ENCODE measurements at regions not wholly inside any gene's neighbourhood (a gene's known extent, or its start where the extent isn't known, plus 50 kb on each side); places are given as distances from the start of the nearest gene placed in this dataset.
"Not testable (repeated sequence)": the region's sequence is repeated elsewhere in the genome, so short reads cannot be mapped to it uniquely, and the experiment has no call there.

GRCh38 chrX:142502441-142502840 lies 297.4 kb upstream of the MAGEC2 start:
- Histone ChIP-seq H3K9me3 (ENCODE audit: control insufficient read depth, insufficient read depth, low read length) (peaks cover 20% of the 10 kb centered on the region), H3K27ac (ENCODE audit: low read depth, low read length) (no peak overlapping the region), H3K4me1 (ENCODE audit: control insufficient read depth, insufficient read depth, low read length) (peaks cover 11% of the 10 kb centered on the region; the same call in 1 of the 2 replicates), H3K27me3 (ENCODE audit: control insufficient read depth, insufficient read depth, low read length) (no peaks in the 10 kb centered on the region), H3K4me3 (ENCODE audit: low read depth, low read length) (no peak overlapping the region), H3K36me3 (ENCODE audit: control insufficient read depth, insufficient read depth, low read length) (no peaks in the 10 kb centered on the region), H3K9ac (ENCODE audit: low read depth, low read length) (no peak overlapping the region)

DNA sequence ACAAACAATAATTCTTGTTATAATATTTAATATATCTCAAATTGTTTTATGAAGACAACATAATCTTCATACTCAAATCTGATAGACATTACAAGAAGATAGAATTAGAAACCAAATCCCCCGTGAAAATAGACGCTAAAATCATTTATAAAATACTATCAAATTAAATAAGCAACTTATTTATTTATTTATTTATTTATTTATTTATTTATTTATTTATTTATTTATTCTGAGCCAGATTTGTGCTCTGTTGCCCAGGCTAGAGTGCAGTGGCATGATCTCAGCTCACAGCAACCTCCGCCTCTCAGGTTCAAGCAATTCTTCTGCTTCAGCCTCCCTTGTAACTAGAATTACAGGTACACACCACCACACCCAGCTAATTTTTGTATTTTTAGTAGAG lies 294.9 kb upstream of the MAGEC2 start:
- Histone ChIP-seq H3K4me1 (ENCODE audit: control insufficient read depth, insufficient read depth, low read length) (peaks cover 10% of the 10 kb centered on the region; the same call in 1 of the 2 replicates), H3K27me3 (ENCODE audit: control insufficient read depth, insufficient read depth, low read length) (no peaks in the 10 kb centered on the region), H3K4me3 (ENCODE audit: low read depth, low read length) (no peak overlapping the region)

DNA sequence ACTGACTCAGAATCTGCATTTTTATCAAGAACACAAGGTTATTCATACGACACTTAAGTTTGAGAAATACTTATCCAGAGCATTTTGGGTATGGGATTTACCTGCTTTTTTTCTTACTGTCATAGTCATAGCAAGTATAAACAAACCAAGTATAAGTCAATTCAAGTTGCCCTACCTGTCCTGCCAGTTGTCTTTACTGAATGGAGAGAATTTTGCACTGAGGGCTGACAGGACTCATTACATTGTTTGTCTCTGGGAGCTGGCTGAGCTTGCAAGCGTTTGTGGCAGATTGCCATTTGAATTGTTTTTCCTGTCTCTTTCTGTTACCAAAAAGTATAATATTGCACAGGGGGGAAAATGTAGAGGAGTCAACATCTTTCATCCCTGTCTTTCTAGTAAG lies 278.9 kb upstream of the MAGEC2 start:
- H3K27me3 ChIP-seq (ENCODE audit: control insufficient read depth, insufficient read depth, low read length) = no peaks in the 10 kb centered on the region
- no peaks in the 10 kb centered on the region for H3K4me1 ChIP-seq (ENCODE audit: control insufficient read depth, insufficient read depth, low read length)
- H3K4me3 ChIP-seq (ENCODE audit: low read depth, low read length) = no peak overlapping the region
- no peak overlapping the region for H3K9ac ChIP-seq (ENCODE audit: low read depth, low read length)
- H3K9me3 ChIP-seq (ENCODE audit: control insufficient read depth, insufficient read depth, low read length) = peaks cover 7% of the 10 kb centered on the region; the same call in 1 of the 2 replicates
- no peak overlapping the region for H3K27ac ChIP-seq (ENCODE audit: low read depth, low read length)
- no peaks in the 10 kb centered on the region for H3K36me3 ChIP-seq (ENCODE audit: control insufficient read depth, insufficient read depth, low read length)

More for the DNA sequence above, 294.9 kb upstream of the MAGEC2 start:
- H3K27ac ChIP-seq (ENCODE audit: low read depth, low read length) = no peak overlapping the region
- no peak overlapping the region for H3K9ac ChIP-seq (ENCODE audit: low read depth, low read length)
- H3K9me3 ChIP-seq (ENCODE audit: control insufficient read depth, insufficient read depth, low read length) = peaks cover 20% of the 10 kb centered on the region
- no peaks in the 10 kb centered on the region for H3K36me3 ChIP-seq (ENCODE audit: control insufficient read depth, insufficient read depth, low read length)

- Histone ChIP-seq H3K36me3 (ENCODE audit: control insufficient read depth, insufficient read depth, low read length) (no peaks in the 10 kb centered on the region), H3K27ac (ENCODE audit: low read depth, low read length) (no peak overlapping the region), H3K27me3 (ENCODE audit: control insufficient read depth, insufficient read depth, low read length) (no peaks in the 10 kb centered on the region), H3K4me3 (ENCODE audit: low read depth, low read length) (no peak overlapping the region), H3K9me3 (ENCODE audit: control insufficient read depth, insufficient read depth, low read length) (peaks cover 21% of the 10 kb centered on the region; the same call in 1 of the 2 replicates), H3K4me1 (ENCODE audit: control insufficient read depth, insufficient read depth, low read length) (no peaks in the 10 kb centered on the region), H3K9ac (ENCODE audit: low read depth, low read length) (no peak overlapping the region)
Measured at GRCh38 chrX:142446349-142446748, 241.3 kb upstream of the MAGEC2 start.

DNA sequence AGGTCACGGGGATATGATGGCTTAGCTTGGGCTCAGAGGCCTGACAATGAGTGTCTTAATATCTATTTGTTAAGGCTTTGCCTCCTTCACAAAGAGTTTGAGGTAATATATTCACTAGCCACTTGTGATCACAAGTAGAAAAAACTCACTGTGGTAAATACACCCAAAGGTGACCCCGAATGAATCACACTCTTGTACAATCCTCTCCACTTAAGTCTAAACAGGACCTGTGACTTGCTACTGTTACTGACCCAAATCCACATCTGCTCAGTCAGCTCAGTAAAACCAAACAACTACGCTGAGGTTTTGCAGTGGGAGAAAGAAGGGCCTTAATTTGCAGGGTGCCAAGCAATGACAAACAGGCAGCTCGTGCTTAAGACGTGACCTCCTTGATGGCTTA lies 223.8 kb upstream of the MAGEC2 start:
- no peaks in the 10 kb centered on the region for H3K36me3 ChIP-seq (ENCODE audit: control insufficient read depth, insufficient read depth, low read length)
- no peaks in the 10 kb centered on the region for H3K4me1 ChIP-seq (ENCODE audit: control insufficient read depth, insufficient read depth, low read length)
- H3K27me3 ChIP-seq (ENCODE audit: control insufficient read depth, insufficient read depth, low read length) = no peaks in the 10 kb centered on the region
- no peak overlapping the region for H3K27ac ChIP-seq (ENCODE audit: low read depth, low read length)
- no peak overlapping the region for H3K4me3 ChIP-seq (ENCODE audit: low read depth, low read length)
- H3K9me3 ChIP-seq (ENCODE audit: control insufficient read depth, insufficient read depth, low read length) = peaks cover 45% of the 10 kb centered on the region
- H3K9ac ChIP-seq (ENCODE audit: low read depth, low read length) = no peak overlapping the region

DNA sequence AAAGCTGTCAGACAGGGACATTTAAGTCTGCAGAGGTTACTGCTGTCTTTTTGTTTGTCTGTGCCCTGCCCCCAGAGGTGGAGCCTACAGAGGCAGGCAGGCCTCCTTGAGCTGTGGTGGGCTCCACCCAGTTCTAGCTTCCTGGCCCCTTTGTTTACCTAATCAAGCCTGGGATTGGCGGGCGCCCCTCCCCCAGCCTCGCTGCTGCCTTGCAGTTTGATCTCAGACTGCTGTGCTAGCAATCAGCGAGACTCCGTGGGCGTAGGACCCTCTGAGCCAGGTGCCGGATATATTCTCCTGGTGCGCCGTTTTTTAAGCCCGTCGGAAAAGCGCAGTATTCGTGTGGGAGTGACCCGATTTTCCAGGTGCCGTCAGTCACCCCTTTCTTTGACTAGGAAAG lies 185.9 kb upstream of the MAGEC2 start:
- H3K27ac ChIP-seq (ENCODE audit: low read depth, low read length); H3K4me3 ChIP-seq (ENCODE audit: low read depth, low read length); H3K9ac ChIP-seq (ENCODE audit: low read depth, low read length); H3K36me3 ChIP-seq (ENCODE audit: control insufficient read depth, insufficient read depth, low read length); H3K27me3 ChIP-seq (ENCODE audit: control insufficient read depth, insufficient read depth, low read length): not testable (repeated sequence)
- H3K9me3 ChIP-seq (ENCODE audit: control insufficient read depth, insufficient read depth, low read length) = peaks cover 18% of the 10 kb centered on the region; the same call in 1 of the 2 replicates
- H3K4me1 ChIP-seq (ENCODE audit: control insufficient read depth, insufficient read depth, low read length) = peaks cover 11% of the 10 kb centered on the region; the same call in 1 of the 2 replicates

DNA sequence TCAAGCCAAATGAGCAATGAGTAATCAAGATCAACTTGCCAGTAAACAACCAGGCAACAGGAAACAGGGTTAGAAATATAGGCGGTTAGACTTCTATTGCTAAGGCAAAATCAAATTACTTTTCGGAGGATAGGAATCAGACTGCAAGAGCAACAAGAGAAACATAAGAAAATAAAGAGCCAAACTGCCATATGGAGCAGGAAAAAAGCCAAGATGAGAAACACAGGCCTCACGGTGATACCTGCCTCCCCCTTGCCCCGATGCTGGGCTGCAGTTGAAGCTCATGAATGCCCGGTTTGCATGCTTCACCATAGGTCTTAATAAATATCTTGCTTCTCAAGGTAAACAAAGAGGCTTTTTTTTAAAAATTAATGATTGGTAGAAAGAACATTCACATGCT lies 158.4 kb upstream of the MAGEC2 start:
- Histone ChIP-seq H3K27me3 (ENCODE audit: control insufficient read depth, insufficient read depth, low read length) (no peaks in the 10 kb centered on the region), H3K4me1 (ENCODE audit: control insufficient read depth, insufficient read depth, low read length) (no peaks in the 10 kb centered on the region), H3K36me3 (ENCODE audit: control insufficient read depth, insufficient read depth, low read length) (no peaks in the 10 kb centered on the region), H3K4me3 (ENCODE audit: low read depth, low read length) (no peak overlapping the region), H3K27ac (ENCODE audit: low read depth, low read length) (no peak overlapping the region), H3K9ac (ENCODE audit: low read depth, low read length) (no peak overlapping the region), H3K9me3 (ENCODE audit: control insufficient read depth, insufficient read depth, low read length) (peaks cover 12% of the 10 kb centered on the region)

GRCh38 chrX:142359331-142359730 lies 154.2 kb upstream of the MAGEC2 start:
- no peaks in the 10 kb centered on the region for H3K36me3 ChIP-seq (ENCODE audit: control insufficient read depth, insufficient read depth, low read length)
- no peaks in the 10 kb centered on the region for H3K4me1 ChIP-seq (ENCODE audit: control insufficient read depth, insufficient read depth, low read length)
- no peaks in the 10 kb centered on the region for H3K27me3 ChIP-seq (ENCODE audit: control insufficient read depth, insufficient read depth, low read length)
- H3K27ac ChIP-seq (ENCODE audit: low read depth, low read length) = no peak overlapping the region
- peaks cover 8% of the 10 kb centered on the region for H3K9me3 ChIP-seq (ENCODE audit: control insufficient read depth, insufficient read depth, low read length)
- H3K9ac ChIP-seq (ENCODE audit: low read depth, low read length) = no peak overlapping the region
- H3K4me3 ChIP-seq (ENCODE audit: low read depth, low read length) = no peak overlapping the region

DNA sequence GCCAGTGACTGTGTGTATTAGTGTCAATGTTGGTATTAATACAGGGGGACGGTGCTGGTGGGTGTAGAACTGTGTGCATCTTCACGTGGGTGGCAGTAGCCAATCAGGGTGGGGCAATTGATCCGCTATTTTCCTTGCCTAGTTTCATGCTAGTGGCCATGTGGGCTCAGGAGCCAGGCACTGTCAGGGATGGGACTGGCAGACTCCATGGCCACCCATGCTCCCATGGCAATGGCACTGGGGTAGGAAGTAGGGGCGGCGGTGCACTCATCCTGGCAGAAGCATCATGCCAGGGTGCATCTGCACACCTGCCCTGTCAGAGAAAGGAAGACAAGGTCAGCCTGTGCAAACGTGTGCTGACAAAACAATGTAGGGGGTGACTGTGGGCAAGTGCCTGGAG lies 122.1 kb upstream of the MAGEC2 start:
- Histone ChIP-seq H3K27ac (ENCODE audit: low read depth, low read length) (no peak overlapping the region), H3K9ac (ENCODE audit: low read depth, low read length) (no peak overlapping the region), H3K36me3 (ENCODE audit: control insufficient read depth, insufficient read depth, low read length) (no peaks in the 10 kb centered on the region), H3K4me3 (ENCODE audit: low read depth, low read length) (no peak overlapping the region), H3K4me1 (ENCODE audit: control insufficient read depth, insufficient read depth, low read length) (no peaks in the 10 kb centered on the region), H3K27me3 (ENCODE audit: control insufficient read depth, insufficient read depth, low read length) (no peaks in the 10 kb centered on the region), H3K9me3 (ENCODE audit: control insufficient read depth, insufficient read depth, low read length) (peaks cover 18% of the 10 kb centered on the region)

DNA sequence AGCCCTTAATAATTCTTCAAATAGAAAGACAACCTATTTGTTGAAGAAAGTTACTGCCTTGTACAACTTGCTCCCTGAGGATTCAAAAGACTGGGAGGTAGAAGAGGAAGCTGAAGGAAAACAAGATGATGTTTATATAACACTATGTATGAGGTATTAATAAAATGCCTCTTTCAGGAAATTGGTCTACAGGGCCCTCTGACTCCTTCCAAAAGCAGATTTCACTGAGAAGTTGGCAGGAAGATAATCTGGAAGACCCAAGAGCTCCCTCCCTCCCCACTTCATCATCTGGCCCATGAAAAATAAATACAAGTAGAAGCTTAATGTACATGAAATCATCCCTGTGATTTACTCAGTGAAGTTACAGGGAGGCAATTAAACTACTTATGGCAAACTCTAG lies 107.5 kb upstream of the MAGEC2 start:
- Histone ChIP-seq H3K9me3 (ENCODE audit: control insufficient read depth, insufficient read depth, low read length) (peaks cover 14% of the 10 kb centered on the region; the same call in 1 of the 2 replicates), H3K4me3 (ENCODE audit: low read depth, low read length) (no peak overlapping the region), H3K9ac (ENCODE audit: low read depth, low read length) (no peak overlapping the region), H3K27ac (ENCODE audit: low read depth, low read length) (no peak overlapping the region), H3K4me1 (ENCODE audit: control insufficient read depth, insufficient read depth, low read length) (no peaks in the 10 kb centered on the region), H3K27me3 (ENCODE audit: control insufficient read depth, insufficient read depth, low read length) (no peaks in the 10 kb centered on the region), H3K36me3 (ENCODE audit: control insufficient read depth, insufficient read depth, low read length) (no peaks in the 10 kb centered on the region)

DNA sequence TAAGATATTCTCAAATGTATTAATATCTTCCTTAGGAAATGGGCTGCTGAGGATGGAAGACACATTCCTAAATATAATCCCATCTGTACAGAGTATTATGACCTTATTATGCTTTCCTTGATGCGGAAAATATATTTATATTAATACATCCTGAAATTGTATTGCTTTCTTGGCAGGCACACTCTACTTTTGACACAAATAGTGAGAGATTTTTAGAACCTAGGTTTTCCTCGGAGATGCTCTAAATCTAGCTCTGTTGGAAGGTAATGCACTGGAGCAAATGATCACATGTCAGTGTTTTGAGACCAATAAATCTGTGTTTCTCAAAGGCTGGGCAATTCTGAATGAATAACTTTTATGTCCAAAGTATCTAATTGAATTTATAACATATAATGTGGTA lies 94.3 kb upstream of the MAGEC2 start:
- Histone ChIP-seq H3K4me3 (ENCODE audit: low read depth, low read length) (no peak overlapping the region), H3K4me1 (ENCODE audit: control insufficient read depth, insufficient read depth, low read length) (no peaks in the 10 kb centered on the region), H3K27me3 (ENCODE audit: control insufficient read depth, insufficient read depth, low read length) (no peaks in the 10 kb centered on the region), H3K9ac (ENCODE audit: low read depth, low read length) (no peak overlapping the region), H3K27ac (ENCODE audit: low read depth, low read length) (no peak overlapping the region), H3K36me3 (ENCODE audit: control insufficient read depth, insufficient read depth, low read length) (no peaks in the 10 kb centered on the region), H3K9me3 (ENCODE audit: control insufficient read depth, insufficient read depth, low read length) (peaks cover 26% of the 10 kb centered on the region)

- Histone ChIP-seq H3K36me3 (ENCODE audit: control insufficient read depth, insufficient read depth, low read length) (no peaks in the 10 kb centered on the region), H3K9me3 (ENCODE audit: control insufficient read depth, insufficient read depth, low read length) (peaks cover 19% of the 10 kb centered on the region), H3K4me3 (ENCODE audit: low read depth, low read length) (no peak overlapping the region), H3K27ac (ENCODE audit: low read depth, low read length) (no peak overlapping the region), H3K9ac (ENCODE audit: low read depth, low read length) (no peak overlapping the region), H3K4me1 (ENCODE audit: control insufficient read depth, insufficient read depth, low read length) (no peaks in the 10 kb centered on the region), H3K27me3 (ENCODE audit: control insufficient read depth, insufficient read depth, low read length) (no peaks in the 10 kb centered on the region)
Measured at GRCh38 chrX:142296421-142296820, 91.3 kb upstream of the MAGEC2 start.
